Breast epithelium (tissue), 3 donors: ENCODE measurements at regions not wholly inside any gene's neighbourhood (a gene's known extent, or its start where the extent isn't known, plus 50 kb on each side); places are given as distances from the start of the nearest gene placed in this dataset.

Source experiments
- POLR2A ChIP-seq: fragments of 450-650 bp; IDR thresholded peaks from one replicate; pipeline ENCODE4 v1.6.1; 2016; ENCODE audit warnings: antibody characterized with exemption, mild to moderate bottlenecking, moderate library complexity
- POLR2AphosphoS5 ChIP-seq, 3 donors: sonication (generic); formaldehyde crosslinking; IDR thresholded peaks; one replicate each; pipeline ENCODE4 v1.6.1; 2017; ENCODE audit warnings: antibody characterized with exemption in 3 of 3
- TF ChIP-seq, protein P1 (sequence below), 3 donors: fragments of 450-650 bp; IDR thresholded peaks; one replicate each; pipeline ENCODE4 v1.5.1; 2016 to 2017; ENCODE audit warnings: antibody characterized with exemption in 3 of 3, mild to moderate bottlenecking in 3 of 3, moderate library complexity in 3 of 3

DNA sequence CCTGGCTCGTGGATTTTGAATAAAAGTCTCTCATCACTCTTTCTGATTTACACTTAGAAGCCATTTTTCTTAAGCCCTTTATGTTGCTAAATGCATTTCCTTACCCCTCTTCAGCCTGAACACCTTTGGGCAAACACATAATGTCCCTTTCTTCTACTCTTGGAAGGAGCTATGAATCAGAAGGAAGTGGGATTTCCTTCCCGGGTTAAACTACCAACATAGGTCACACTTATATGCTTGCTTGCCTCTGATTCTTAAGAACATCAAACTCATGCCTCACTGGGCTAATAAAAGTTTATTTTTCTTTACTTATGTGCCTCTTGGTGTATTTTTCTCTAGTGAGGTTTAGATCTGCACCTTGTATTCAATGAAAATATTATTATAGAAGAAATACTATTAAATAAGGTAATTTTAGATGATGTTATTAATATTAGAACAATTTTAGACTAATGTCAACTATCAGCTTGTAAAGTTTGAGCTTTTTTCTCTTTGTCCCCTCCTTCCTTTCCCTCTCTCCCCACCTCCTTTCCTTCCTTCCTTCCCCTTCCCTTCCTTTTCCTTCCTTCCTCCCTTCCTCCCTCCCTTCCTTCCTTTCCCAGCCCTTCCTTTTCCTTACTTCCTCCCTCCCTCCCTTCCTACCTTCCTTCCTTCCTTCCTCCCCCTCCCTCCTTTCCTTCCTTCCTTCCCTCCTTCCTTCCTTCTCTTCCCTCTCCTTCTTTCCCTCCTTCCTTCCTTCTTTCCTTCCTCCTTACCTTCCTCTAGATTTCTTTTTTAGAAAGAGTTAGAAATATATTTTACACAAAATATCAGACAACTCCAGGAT is 66.5 kb upstream of the KCNJ6 start:
- TF ChIP-seq, protein P1, sequence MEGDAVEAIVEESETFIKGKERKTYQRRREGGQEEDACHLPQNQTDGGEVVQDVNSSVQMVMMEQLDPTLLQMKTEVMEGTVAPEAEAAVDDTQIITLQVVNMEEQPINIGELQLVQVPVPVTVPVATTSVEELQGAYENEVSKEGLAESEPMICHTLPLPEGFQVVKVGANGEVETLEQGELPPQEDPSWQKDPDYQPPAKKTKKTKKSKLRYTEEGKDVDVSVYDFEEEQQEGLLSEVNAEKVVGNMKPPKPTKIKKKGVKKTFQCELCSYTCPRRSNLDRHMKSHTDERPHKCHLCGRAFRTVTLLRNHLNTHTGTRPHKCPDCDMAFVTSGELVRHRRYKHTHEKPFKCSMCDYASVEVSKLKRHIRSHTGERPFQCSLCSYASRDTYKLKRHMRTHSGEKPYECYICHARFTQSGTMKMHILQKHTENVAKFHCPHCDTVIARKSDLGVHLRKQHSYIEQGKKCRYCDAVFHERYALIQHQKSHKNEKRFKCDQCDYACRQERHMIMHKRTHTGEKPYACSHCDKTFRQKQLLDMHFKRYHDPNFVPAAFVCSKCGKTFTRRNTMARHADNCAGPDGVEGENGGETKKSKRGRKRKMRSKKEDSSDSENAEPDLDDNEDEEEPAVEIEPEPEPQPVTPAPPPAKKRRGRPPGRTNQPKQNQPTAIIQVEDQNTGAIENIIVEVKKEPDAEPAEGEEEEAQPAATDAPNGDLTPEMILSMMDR (IDR thresholded peaks at IDR 0.05): no peak
- TF ChIP-seq POLR2A (no peak), POLR2AphosphoS5 (IDR thresholded peaks at IDR 0.05) (no peak)
